ENCODE measurements at regions not wholly inside any gene's neighbourhood (a gene's known extent, or its start where the extent isn't known, plus 50 kb on each side); places are given as distances from the start of the nearest gene placed in this dataset.

DNA sequence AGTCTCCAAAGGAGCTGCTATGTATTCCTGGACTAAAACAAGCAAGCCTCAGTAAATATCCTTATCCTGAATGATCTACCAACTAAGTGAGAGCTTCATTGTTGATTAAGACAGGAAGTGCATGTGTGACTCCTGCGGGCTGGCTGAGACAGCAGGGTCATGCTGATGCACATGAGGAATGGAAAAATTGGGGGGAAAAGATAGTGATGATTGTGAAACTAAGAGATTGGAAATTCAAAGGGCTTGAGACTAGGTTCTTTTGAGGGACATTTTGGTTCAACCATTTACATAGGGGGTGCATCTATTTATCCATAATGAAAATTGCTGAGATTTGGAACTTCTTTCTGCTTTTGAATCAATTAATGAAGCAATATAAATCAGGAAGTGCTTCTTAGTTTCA is 61.1 kb upstream of the C1QTNF7 start:
- no peak overlapping the region for H2AFZ ChIP-seq (ENCODE audit: low read length)
- H3K36me3 ChIP-seq (ENCODE audit: insufficient read depth, low read length) = no peaks in the 10 kb centered on the region
- H3K9me2 ChIP-seq (ENCODE audit: insufficient read depth, low read length) = no peaks in the 10 kb centered on the region
- ChIA-PET POLR2A (interaction anchor here (0.7 kb wide), 1 partner anchor 846 kb away, joined by 3 read pairs; no protein-coding TSS in a partner anchor), CTCF (ENCODE audit: unreplicated experiment) (no interaction called here)
- BruUV-seq (replicated peaks) = no TSS peak
- no peak for DNase-seq (ENCODE audit: low spot score)
- no peaks in the 10 kb centered on the region for H3K9me3 ChIP-seq (ENCODE audit: low read length)
- H3K4me3 ChIP-seq (ENCODE audit: low read depth, low read length, poor library complexity, severe bottlenecking) = no peak overlapping the region
- no peaks in the 10 kb centered on the region for H3K4me1 ChIP-seq (ENCODE audit: insufficient read depth, low read length, poor library complexity, severe bottlenecking)
- no peaks in the 10 kb centered on the region for H4K20me1 ChIP-seq (ENCODE audit: insufficient read depth, low read length)
- H3K4me2 ChIP-seq (ENCODE audit: low read length) = no peak overlapping the region
- TF ChIP-seq, protein P1, sequence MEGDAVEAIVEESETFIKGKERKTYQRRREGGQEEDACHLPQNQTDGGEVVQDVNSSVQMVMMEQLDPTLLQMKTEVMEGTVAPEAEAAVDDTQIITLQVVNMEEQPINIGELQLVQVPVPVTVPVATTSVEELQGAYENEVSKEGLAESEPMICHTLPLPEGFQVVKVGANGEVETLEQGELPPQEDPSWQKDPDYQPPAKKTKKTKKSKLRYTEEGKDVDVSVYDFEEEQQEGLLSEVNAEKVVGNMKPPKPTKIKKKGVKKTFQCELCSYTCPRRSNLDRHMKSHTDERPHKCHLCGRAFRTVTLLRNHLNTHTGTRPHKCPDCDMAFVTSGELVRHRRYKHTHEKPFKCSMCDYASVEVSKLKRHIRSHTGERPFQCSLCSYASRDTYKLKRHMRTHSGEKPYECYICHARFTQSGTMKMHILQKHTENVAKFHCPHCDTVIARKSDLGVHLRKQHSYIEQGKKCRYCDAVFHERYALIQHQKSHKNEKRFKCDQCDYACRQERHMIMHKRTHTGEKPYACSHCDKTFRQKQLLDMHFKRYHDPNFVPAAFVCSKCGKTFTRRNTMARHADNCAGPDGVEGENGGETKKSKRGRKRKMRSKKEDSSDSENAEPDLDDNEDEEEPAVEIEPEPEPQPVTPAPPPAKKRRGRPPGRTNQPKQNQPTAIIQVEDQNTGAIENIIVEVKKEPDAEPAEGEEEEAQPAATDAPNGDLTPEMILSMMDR (conservative IDR thresholded peaks at IDR 0.05; ENCODE audit: low read length) = no peak
- TF ChIP-seq EZH2phosphoT487 (IDR thresholded peaks at IDR 0.05; ENCODE audit: borderline replicate concordance, low read depth, low read length) = no peak
- H3K27ac ChIP-seq (ENCODE audit: low read depth, low read length, poor library complexity, severe bottlenecking) = no peak overlapping the region
- H3K79me2 ChIP-seq (ENCODE audit: insufficient read depth, low read depth, low read length) = no peaks in the 10 kb centered on the region
- intact Hi-C loops (cut with micrococcal nuclease; ENCODE audit: unreplicated experiment) = no loop called here

DNA sequence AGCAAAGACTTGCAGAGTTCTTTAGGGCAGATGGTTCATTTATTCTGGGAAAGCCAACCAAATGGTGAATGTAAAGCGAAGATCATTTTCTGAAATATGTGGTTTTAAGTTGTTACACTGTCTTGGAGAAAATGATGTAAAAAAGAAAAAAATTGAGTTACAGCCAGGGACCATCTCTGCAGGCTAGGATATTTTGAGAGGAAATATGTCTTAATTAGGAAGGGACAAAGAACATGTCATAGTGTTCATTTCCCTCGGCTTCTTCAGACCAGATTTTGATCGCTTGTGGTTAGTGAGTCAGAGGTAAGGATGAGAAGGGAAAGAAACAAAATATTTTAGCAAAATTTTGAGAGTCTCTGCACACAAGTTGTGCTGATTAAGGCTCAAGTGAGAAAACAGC is 59.0 kb upstream of the C1QTNF7 start:
- intact Hi-C loops (cut with micrococcal nuclease; ENCODE audit: unreplicated experiment) = no loop called here
- POLR2A ChIA-PET = no interaction called here
- no peak overlapping the region for H3K4me2 ChIP-seq (ENCODE audit: low read length)
- no peak overlapping the region for H2AFZ ChIP-seq (ENCODE audit: low read length)
- no peaks in the 10 kb centered on the region for H3K79me2 ChIP-seq (ENCODE audit: insufficient read depth, low read depth, low read length)
- H3K4me1 ChIP-seq (ENCODE audit: insufficient read depth, low read length, poor library complexity, severe bottlenecking) = no peaks in the 10 kb centered on the region
- H3K4me3 ChIP-seq (ENCODE audit: low read depth, low read length, poor library complexity, severe bottlenecking) = no peak overlapping the region
- no peaks in the 10 kb centered on the region for H3K36me3 ChIP-seq (ENCODE audit: insufficient read depth, low read length)
- CTCF ChIA-PET (ENCODE audit: unreplicated experiment) = no interaction called here
- TF ChIP-seq, protein P1 (conservative IDR thresholded peaks at IDR 0.05; ENCODE audit: low read length) = no peak
- no peak for TF ChIP-seq EZH2phosphoT487 (IDR thresholded peaks at IDR 0.05; ENCODE audit: borderline replicate concordance, low read depth, low read length)
- H3K9me3 ChIP-seq (ENCODE audit: low read length) = no peaks in the 10 kb centered on the region
- H4K20me1 ChIP-seq (ENCODE audit: insufficient read depth, low read length) = no peaks in the 10 kb centered on the region
- no peak for DNase-seq (ENCODE audit: low spot score)
- no TSS peak for BruUV-seq (replicated peaks)
- no peak overlapping the region for H3K27ac ChIP-seq (ENCODE audit: low read depth, low read length, poor library complexity, severe bottlenecking)
- no peaks in the 10 kb centered on the region for H3K9me2 ChIP-seq (ENCODE audit: insufficient read depth, low read length)

DNA sequence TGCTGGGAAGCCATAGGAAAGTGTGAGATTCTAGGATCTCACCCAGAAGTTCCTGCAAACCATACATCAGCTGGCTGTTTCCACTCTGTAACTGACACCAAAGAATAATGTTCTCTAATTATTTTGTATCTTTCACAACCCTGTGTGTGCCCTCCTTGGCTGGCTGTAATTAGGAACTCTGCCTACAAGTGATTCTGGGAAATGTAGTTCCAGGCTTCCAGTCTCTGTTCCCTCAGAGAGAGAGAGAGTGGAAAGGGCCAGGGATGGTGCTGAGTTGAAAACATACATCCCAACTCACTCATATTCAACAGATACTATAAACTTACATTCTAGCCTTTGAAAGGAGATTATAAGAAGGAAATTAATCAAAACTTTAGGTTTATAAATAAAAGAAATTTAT is 57.5 kb upstream of the C1QTNF7 start:
- CTCF ChIA-PET (ENCODE audit: unreplicated experiment) = no interaction called here
- Histone ChIP-seq H3K4me3 (ENCODE audit: low read depth, low read length, poor library complexity, severe bottlenecking) (no peak overlapping the region), H3K9me3 (ENCODE audit: low read length) (no peaks in the 10 kb centered on the region), H3K27ac (ENCODE audit: low read depth, low read length, poor library complexity, severe bottlenecking) (no peak overlapping the region), H3K4me1 (ENCODE audit: insufficient read depth, low read length, poor library complexity, severe bottlenecking) (no peaks in the 10 kb centered on the region), H3K4me2 (ENCODE audit: low read length) (no peak overlapping the region), H2AFZ (ENCODE audit: low read length) (no peak overlapping the region), H3K79me2 (ENCODE audit: insufficient read depth, low read depth, low read length) (no peaks in the 10 kb centered on the region), H4K20me1 (ENCODE audit: insufficient read depth, low read length) (no peaks in the 10 kb centered on the region), H3K36me3 (ENCODE audit: insufficient read depth, low read length) (no peaks in the 10 kb centered on the region), H3K9me2 (ENCODE audit: insufficient read depth, low read length) (no peaks in the 10 kb centered on the region)
- no peak for DNase-seq (ENCODE audit: low spot score)
- no peak for TF ChIP-seq EZH2phosphoT487 (IDR thresholded peaks at IDR 0.05; ENCODE audit: borderline replicate concordance, low read depth, low read length)
- TF ChIP-seq, protein P1 (conservative IDR thresholded peaks at IDR 0.05; ENCODE audit: low read length) = no peak
- no TSS peak for BruUV-seq (replicated peaks)
- intact Hi-C loops (cut with micrococcal nuclease; ENCODE audit: unreplicated experiment) = no loop called here
- POLR2A ChIA-PET = no interaction called here

All from OCI-LY7 (cell line).